CD14-positive monocyte (primary cell): ENCODE measurements at regions not wholly inside any gene's neighbourhood (a gene's known extent, or its start where the extent isn't known, plus 50 kb on each side); places are given as distances from the start of the nearest gene placed in this dataset.

ENCODE experiments used
- DNase-seq, 3 donors: peaks; one replicate each; pipeline ENCODE4 v3.0.0-alpha.2; 2011 to 2022
- H2AFZ ChIP-seq: 2 replicates; pipeline ENCODE4 v1.6.0; 2012; ENCODE audit warnings: mild to moderate bottlenecking, low read depth, low read length, inconsistent platforms; ENCODE audit not compliant: insufficient read depth, poor library complexity, severe bottlenecking
- H3K27ac ChIP-seq, 2 donors: 1 replicate in 1 of 2; 2 replicates in 1 of 2; pipeline ENCODE4 v1.5.1; 2012 to 2013; ENCODE audit warnings: low read length in 2 of 2, control low read depth in 1 of 2, inconsistent platforms in 1 of 2, low read depth in 1 of 2, mild to moderate bottlenecking in 1 of 2
- H3K27me3 ChIP-seq, 2 donors: one replicate each; pipeline versions ENCODE4 v1.6.0 to v1.6.1; 2011 to 2013; ENCODE audit warnings: low read length in 2 of 2; ENCODE audit not compliant: control insufficient read depth in 2 of 2, insufficient read depth in 2 of 2
- H3K36me3 ChIP-seq, 2 donors: replicated peaks in 1 of 2; 1 replicate in 1 of 2; 2 replicates in 1 of 2; pipeline versions ENCODE4 v1.5.1 to v1.6.1; 2012 to 2013; ENCODE audit warnings: low read length in 2 of 2, control low read depth in 1 of 2, inconsistent platforms in 1 of 2, mild to moderate bottlenecking in 1 of 2; ENCODE audit not compliant: insufficient read depth in 2 of 2, control insufficient read depth in 1 of 2
- H3K4me1 ChIP-seq, 2 donors: 1 replicate in 1 of 2; 2 replicates in 1 of 2; pipeline versions ENCODE4 v1.5.1 to v1.6.1; 2012 to 2013; ENCODE audit warnings: low read length in 2 of 2, control low read depth in 1 of 2, inconsistent platforms in 1 of 2, mild to moderate bottlenecking in 1 of 2, moderate library complexity in 1 of 2; ENCODE audit not compliant: insufficient read depth in 2 of 2, control insufficient read depth in 1 of 2
- H3K4me2 ChIP-seq: replicated peaks from 2 replicates; pipeline ENCODE3; 2012; ENCODE audit warnings: low read length, moderate library complexity, mild to moderate bottlenecking; ENCODE audit not compliant: poor library complexity, severe bottlenecking; ENCODE audit errors: extremely low read depth
- H3K4me3 ChIP-seq, 3 experiments: fragments of 200-600 bp in 1 of 3; sonication (generic) in 1 of 3; replicated peaks in 1 of 3; 1 replicate in 2 of 3; 2 replicates in 1 of 3; pipeline ENCODE4 v1.5.1; 2011 to 2013; ENCODE audit warnings: low read length in 3 of 3, mild to moderate bottlenecking in 3 of 3, control low read depth in 2 of 3, low read depth in 2 of 3, inconsistent platforms in 1 of 3, moderate library complexity in 1 of 3
- H3K79me2 ChIP-seq: 2 replicates; pipeline ENCODE4 v1.6.0; 2012; ENCODE audit warnings: mild to moderate bottlenecking, control low read depth, inconsistent platforms, low read length, moderate library complexity; ENCODE audit not compliant: insufficient read depth
- H3K9ac ChIP-seq: 2 replicates; pipeline ENCODE4 v1.6.0; 2017; ENCODE audit warnings: low read length, mild to moderate bottlenecking; ENCODE audit not compliant: insufficient read depth, poor library complexity, severe bottlenecking
- H3K9me3 ChIP-seq, 2 donors: replicated peaks in 1 of 2; 1 replicate in 1 of 2; 2 replicates in 1 of 2; pipeline versions ENCODE4 v1.5.1 to v1.6.1; 2012 to 2013; ENCODE audit warnings: low read length in 2 of 2, control low read depth in 1 of 2; ENCODE audit not compliant: control insufficient read depth in 1 of 2, insufficient read depth in 1 of 2
- H4K20me1 ChIP-seq: 2 replicates; pipeline ENCODE4 v1.6.0; 2012; ENCODE audit warnings: mild to moderate bottlenecking, low read length, control low read depth, moderate library complexity; ENCODE audit not compliant: insufficient read depth
- H3K27ac Mint-ChIP-seq, 7 donors: one replicate each; pipeline ENCODE4 v1.8.0; 2020; ENCODE audit warnings: mild to moderate bottlenecking in 7 of 7, mixed read lengths in 7 of 7, moderate library complexity in 6 of 7, inconsistent platforms in 2 of 7
- H3K27me3 Mint-ChIP-seq, 3 donors: one replicate each; pipeline ENCODE4 v1.8.0; 2021 to 2022; ENCODE audit warnings: low read depth in 3 of 3, mild to moderate bottlenecking in 3 of 3, mixed read lengths in 3 of 3, moderate library complexity in 3 of 3, inconsistent platforms in 1 of 3
- H3K36me3 Mint-ChIP-seq, 2 donors: one replicate each; pipeline ENCODE4 v1.8.0; 2020; ENCODE audit warnings: mixed read lengths in 2 of 2, inconsistent platforms in 1 of 2, mild to moderate bottlenecking in 1 of 2
- H3K4me1 Mint-ChIP-seq: one replicate; pipeline ENCODE4 v1.8.0; 2020; ENCODE audit warnings: mild to moderate bottlenecking, mixed read lengths
- H3K4me3 Mint-ChIP-seq, 2 donors: one replicate each; pipeline ENCODE4 v1.8.0; 2020; ENCODE audit warnings: mild to moderate bottlenecking in 2 of 2, mixed read lengths in 2 of 2, moderate library complexity in 1 of 2
- H3K9me3 Mint-ChIP-seq, 7 donors: one replicate each; pipeline ENCODE4 v1.8.0; 2020 to 2022; ENCODE audit warnings: mixed read lengths in 7 of 7, mild to moderate bottlenecking in 6 of 7, moderate library complexity in 6 of 7, inconsistent platforms in 2 of 7
- WGBS: methylation state at CpG from one replicate; pipeline ENCODE4 v1.1.5; 2013; ENCODE audit warnings: missing lambda C conversion rate; ENCODE audit not compliant: insufficient coverage; 5-methylcytosine and 5-hydroxymethylcytosine counted together
- intact Hi-C, 2 donors: fragments of 100-400 bp; cut with micrococcal nuclease; formaldehyde crosslinking; loops; one replicate each; pipeline versions ENCODE4 v1.15.0 to v1.15.1; 2023
- TF ChIP-seq, protein P1 (sequence below): fragments of 200-600 bp; IDR thresholded peaks from one replicate; pipeline ENCODE4 v1.8.0; 2022; ENCODE audit warnings: antibody characterized with exemption, mild to moderate bottlenecking

- H3K4me2 ChIP-seq = no peak overlapping the region
- peaks cover 0 to 5% (median 0%) of the 10 kb centered on the region in 7 donors for H3K9me3 Mint-ChIP-seq
- intact Hi-C loops = no loop called here
- peaks cover 0 to 2% (median 0%) of the 10 kb centered on the region in 3 donors for H3K27me3 Mint-ChIP-seq
- no peaks in the 10 kb centered on the region for H3K4me1 ChIP-seq
- no peak overlapping the region for H3K27ac Mint-ChIP-seq
- no peaks in the 10 kb centered on the region for H3K4me1 Mint-ChIP-seq
- no peaks in the 10 kb centered on the region for H3K79me2 ChIP-seq
- H3K9me3 ChIP-seq = no peaks in the 10 kb centered on the region
- H3K27me3 ChIP-seq = no peaks in the 10 kb centered on the region
- no peaks in the 10 kb centered on the region for H3K36me3 ChIP-seq
- H3K4me3 Mint-ChIP-seq = no peak overlapping the region
- no peak for DNase-seq
- no peaks in the 10 kb centered on the region for H4K20me1 ChIP-seq
- no peak overlapping the region for H2AFZ ChIP-seq
- H3K4me3 ChIP-seq = no peak overlapping the region
- no peak overlapping the region for H3K9ac ChIP-seq
- TF ChIP-seq, protein P1, sequence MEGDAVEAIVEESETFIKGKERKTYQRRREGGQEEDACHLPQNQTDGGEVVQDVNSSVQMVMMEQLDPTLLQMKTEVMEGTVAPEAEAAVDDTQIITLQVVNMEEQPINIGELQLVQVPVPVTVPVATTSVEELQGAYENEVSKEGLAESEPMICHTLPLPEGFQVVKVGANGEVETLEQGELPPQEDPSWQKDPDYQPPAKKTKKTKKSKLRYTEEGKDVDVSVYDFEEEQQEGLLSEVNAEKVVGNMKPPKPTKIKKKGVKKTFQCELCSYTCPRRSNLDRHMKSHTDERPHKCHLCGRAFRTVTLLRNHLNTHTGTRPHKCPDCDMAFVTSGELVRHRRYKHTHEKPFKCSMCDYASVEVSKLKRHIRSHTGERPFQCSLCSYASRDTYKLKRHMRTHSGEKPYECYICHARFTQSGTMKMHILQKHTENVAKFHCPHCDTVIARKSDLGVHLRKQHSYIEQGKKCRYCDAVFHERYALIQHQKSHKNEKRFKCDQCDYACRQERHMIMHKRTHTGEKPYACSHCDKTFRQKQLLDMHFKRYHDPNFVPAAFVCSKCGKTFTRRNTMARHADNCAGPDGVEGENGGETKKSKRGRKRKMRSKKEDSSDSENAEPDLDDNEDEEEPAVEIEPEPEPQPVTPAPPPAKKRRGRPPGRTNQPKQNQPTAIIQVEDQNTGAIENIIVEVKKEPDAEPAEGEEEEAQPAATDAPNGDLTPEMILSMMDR = no peak
- no peak overlapping the region for H3K27ac ChIP-seq
- WGBS = no CpG with 5 or more reads among the region's 1 CpG
- H3K36me3 Mint-ChIP-seq = no peaks in the 10 kb centered on the region
These were observed 417.4 kb upstream of the ATP11B start for GRCh38 chr3:182375916-182376315.

DNA sequence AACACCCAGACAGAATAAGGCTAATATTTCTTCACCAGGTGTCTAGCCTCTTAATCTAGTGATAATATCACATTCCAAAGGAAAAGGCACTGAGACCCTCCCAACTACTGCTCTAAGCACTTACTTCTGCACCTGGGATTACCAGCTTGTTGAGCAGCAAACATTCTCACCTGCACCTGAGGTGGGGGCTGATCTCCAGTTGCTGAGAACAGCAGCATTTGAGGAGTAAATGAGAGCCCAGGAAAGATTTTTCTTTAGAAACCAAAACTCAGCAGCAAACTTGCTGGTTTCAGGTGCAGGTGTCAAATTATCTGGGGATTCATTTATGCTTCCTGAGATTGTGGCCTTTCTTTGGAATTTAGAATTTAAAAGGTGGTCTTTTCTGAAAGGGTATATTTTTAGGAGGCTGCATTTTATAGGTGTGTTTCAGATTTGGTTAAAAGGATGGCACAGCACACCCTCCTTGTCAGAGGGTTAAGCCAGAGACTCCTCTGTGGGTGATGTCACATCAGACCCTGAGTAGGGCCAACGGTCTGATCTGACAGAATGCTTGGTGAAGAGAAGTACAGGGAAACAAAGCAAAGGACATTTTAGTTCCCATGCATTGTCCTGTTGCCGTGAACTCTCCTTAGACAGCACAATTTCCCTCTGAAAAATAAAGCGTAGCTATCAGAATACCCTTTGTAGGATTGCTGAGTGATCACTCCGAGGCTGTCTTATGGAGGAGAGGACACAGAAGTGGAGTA, 411.0 kb upstream of the ATP11B start:
- no peaks in the 10 kb centered on the region for H3K36me3 Mint-ChIP-seq
- no peak overlapping the region for H3K4me3 Mint-ChIP-seq
- 86% methylated on average over 1 of the region's 4 CpGs for WGBS
- H3K27ac Mint-ChIP-seq = no peak overlapping the region
- intact Hi-C loops = no loop called here
- no peaks in the 10 kb centered on the region for H3K27me3 Mint-ChIP-seq
- DNase-seq = no peak
- no peaks in the 10 kb centered on the region for H3K4me1 Mint-ChIP-seq
- H3K9me3 Mint-ChIP-seq = peaks cover 0 to 5% (median 2%) of the 10 kb centered on the region in 7 donors
- no peaks in the 10 kb centered on the region for H3K4me1 ChIP-seq
- no peaks in the 10 kb centered on the region for H3K79me2 ChIP-seq
- H4K20me1 ChIP-seq = no peaks in the 10 kb centered on the region
- TF ChIP-seq, protein P1 = no peak
- H3K4me3 ChIP-seq = no peak overlapping the region
- H3K27me3 ChIP-seq = no peaks in the 10 kb centered on the region
- no peak overlapping the region for H3K4me2 ChIP-seq
- no peaks in the 10 kb centered on the region for H3K9me3 ChIP-seq
- H3K27ac ChIP-seq = no peak overlapping the region
- no peak overlapping the region for H3K9ac ChIP-seq
- H3K36me3 ChIP-seq = no peaks in the 10 kb centered on the region
- H2AFZ ChIP-seq = no peak overlapping the region
